ENCODE measurements at regions not wholly inside any gene's neighbourhood (a gene's known extent, or its start where the extent isn't known, plus 50 kb on each side); places are given as distances from the start of the nearest gene placed in this dataset.

DNA sequence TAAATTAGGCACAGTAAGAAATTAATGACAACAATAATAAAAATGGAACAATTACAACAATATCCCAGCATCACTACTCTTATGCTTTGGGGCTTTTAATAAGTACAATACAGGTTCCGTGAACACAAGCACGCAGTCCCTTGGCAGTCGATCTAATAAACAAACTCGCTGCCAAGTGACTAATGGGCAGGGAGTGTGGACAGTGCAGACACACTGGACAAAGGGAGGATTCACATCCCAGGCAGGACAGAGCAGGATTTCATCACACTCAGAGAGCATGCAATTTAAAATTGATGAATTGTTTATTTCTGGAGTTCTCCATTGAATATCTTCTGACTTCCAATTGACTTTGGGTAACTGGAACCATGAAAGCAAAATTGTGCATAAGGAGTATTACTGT lies 524.1 kb upstream of the CFAP20DC start:
- no peak overlapping the region for H3K4me3 Mint-ChIP-seq (ENCODE audit: unreplicated experiment)
- H3K4me2 ChIP-seq (ENCODE audit: low read length) = no peak overlapping the region

DNA sequence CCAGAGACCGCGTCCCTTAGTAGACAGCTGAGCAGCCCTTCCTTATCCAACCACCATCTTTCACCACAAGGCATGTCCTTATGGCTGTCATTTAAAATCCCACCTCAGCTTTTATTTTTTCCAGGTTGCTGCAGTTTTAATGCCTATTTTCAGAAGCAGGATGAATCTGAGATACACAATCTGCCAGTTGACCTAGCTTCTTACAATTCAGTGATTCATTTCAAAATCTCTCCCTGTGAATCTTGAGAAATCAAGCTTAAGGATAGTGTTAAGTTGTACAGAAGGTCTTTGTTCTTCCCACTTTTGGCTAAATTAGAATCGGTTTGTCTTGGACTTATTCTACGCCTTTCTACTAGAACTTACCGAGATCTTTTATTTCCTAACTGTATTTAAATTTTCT lies 522.3 kb upstream of the CFAP20DC start:
- H3K9me3 Mint-ChIP-seq (ENCODE audit: unreplicated experiment) = peaks cover 4% of the 10 kb centered on the region

More for the DNA sequence above, 524.1 kb upstream of the CFAP20DC start:
- no peak overlapping the region for H2AFZ ChIP-seq (ENCODE audit: low read depth, low read length)
- H3K27me3 ChIP-seq (ENCODE audit: insufficient read depth, low read length) = peaks cover 2% of the 10 kb centered on the region
- H3K79me2 ChIP-seq (ENCODE audit: insufficient read depth, low read length) = no peaks in the 10 kb centered on the region
- FAIRE-seq (no peak), DNase-seq (ENCODE audit: low read depth) (peak; percentile 82)
- no peaks in the 10 kb centered on the region for H3K36me3 ChIP-seq (ENCODE audit: insufficient read depth, low read length)
- H3K9ac ChIP-seq (ENCODE audit: low read length) = no peak overlapping the region
- H3K9me3 ChIP-seq (ENCODE audit: insufficient read depth, low read depth, low read length) = no peaks in the 10 kb centered on the region
- TF ChIP-seq, protein P1, sequence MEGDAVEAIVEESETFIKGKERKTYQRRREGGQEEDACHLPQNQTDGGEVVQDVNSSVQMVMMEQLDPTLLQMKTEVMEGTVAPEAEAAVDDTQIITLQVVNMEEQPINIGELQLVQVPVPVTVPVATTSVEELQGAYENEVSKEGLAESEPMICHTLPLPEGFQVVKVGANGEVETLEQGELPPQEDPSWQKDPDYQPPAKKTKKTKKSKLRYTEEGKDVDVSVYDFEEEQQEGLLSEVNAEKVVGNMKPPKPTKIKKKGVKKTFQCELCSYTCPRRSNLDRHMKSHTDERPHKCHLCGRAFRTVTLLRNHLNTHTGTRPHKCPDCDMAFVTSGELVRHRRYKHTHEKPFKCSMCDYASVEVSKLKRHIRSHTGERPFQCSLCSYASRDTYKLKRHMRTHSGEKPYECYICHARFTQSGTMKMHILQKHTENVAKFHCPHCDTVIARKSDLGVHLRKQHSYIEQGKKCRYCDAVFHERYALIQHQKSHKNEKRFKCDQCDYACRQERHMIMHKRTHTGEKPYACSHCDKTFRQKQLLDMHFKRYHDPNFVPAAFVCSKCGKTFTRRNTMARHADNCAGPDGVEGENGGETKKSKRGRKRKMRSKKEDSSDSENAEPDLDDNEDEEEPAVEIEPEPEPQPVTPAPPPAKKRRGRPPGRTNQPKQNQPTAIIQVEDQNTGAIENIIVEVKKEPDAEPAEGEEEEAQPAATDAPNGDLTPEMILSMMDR (IDR thresholded peaks at IDR 0.05; ENCODE audit: insufficient read depth, low read depth, low read length) = no peak
- no peak for TF ChIP-seq EZH2 (IDR thresholded peaks at IDR 0.05; ENCODE audit: insufficient read depth, low read length)
- peaks cover 4% of the 10 kb centered on the region for H3K9me3 Mint-ChIP-seq (ENCODE audit: unreplicated experiment)
- no peaks in the 10 kb centered on the region for H4K20me1 ChIP-seq (ENCODE audit: insufficient read depth, low read length)
- H3K4me1 Mint-ChIP-seq (ENCODE audit: low read depth, unreplicated experiment) = no peaks in the 10 kb centered on the region
- H3K27me3 Mint-ChIP-seq (ENCODE audit: low read depth, unreplicated experiment) = peaks cover 12% of the 10 kb centered on the region
- no peak overlapping the region for H3K27ac ChIP-seq (ENCODE audit: low read depth, low read length)
- no peak overlapping the region for H3K4me3 ChIP-seq (ENCODE audit: insufficient read depth, low read depth, low read length)
- H3K36me3 Mint-ChIP-seq (ENCODE audit: low read depth, unreplicated experiment) = no peaks in the 10 kb centered on the region
- H3K4me1 ChIP-seq (ENCODE audit: insufficient read depth, low read length) = no peaks in the 10 kb centered on the region
- H3K27ac Mint-ChIP-seq (ENCODE audit: unreplicated experiment) = no peak overlapping the region

DNA sequence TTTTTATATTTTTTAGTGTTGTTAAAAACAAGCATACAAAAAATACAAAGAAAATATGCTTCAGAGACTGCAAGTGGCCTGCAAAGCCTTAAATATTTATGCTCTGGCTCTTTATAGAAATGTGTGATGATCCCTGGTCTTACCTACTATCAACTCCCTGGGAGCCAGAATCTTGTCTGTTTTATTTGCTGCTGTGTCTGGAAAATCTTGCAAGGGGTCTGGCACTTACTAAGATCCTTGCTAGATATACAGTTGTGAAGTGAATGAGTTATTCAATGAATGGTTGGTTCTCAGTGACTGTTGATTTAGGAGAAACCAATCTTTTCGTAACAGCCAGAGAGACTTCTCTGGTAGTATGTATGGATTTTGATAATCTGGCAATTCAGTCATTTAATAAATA lies 521.0 kb upstream of the CFAP20DC start:
- Histone ChIP-seq H3K36me3 (ENCODE audit: insufficient read depth, low read length) (no peaks in the 10 kb centered on the region), H2AFZ (ENCODE audit: low read depth, low read length) (no peak overlapping the region), H3K9ac (ENCODE audit: low read length) (no peak overlapping the region), H4K20me1 (ENCODE audit: insufficient read depth, low read length) (no peaks in the 10 kb centered on the region), H3K79me2 (ENCODE audit: insufficient read depth, low read length) (no peaks in the 10 kb centered on the region), H3K27me3 (ENCODE audit: insufficient read depth, low read length) (peaks cover 4% of the 10 kb centered on the region), H3K4me2 (ENCODE audit: low read length) (no peak overlapping the region), H3K9me3 (ENCODE audit: insufficient read depth, low read depth, low read length) (no peaks in the 10 kb centered on the region), H3K27ac (ENCODE audit: low read depth, low read length) (no peak overlapping the region), H3K4me3 (ENCODE audit: insufficient read depth, low read depth, low read length) (no peak overlapping the region), H3K4me1 (ENCODE audit: insufficient read depth, low read length) (no peaks in the 10 kb centered on the region)
- H3K9me3 Mint-ChIP-seq (ENCODE audit: unreplicated experiment) = peaks cover 4% of the 10 kb centered on the region
- H3K4me1 Mint-ChIP-seq (ENCODE audit: low read depth, unreplicated experiment) = peaks cover 15% of the 10 kb centered on the region
- no peak for TF ChIP-seq EZH2 (IDR thresholded peaks at IDR 0.05; ENCODE audit: insufficient read depth, low read length)
- TF ChIP-seq, protein P1 (IDR thresholded peaks at IDR 0.05; ENCODE audit: insufficient read depth, low read depth, low read length) = no peak
- no peak overlapping the region for H3K4me3 Mint-ChIP-seq (ENCODE audit: unreplicated experiment)
- H3K36me3 Mint-ChIP-seq (ENCODE audit: low read depth, unreplicated experiment) = no peaks in the 10 kb centered on the region
- DNase-seq (ENCODE audit: low read depth) = no peak
- peaks cover 20% of the 10 kb centered on the region for H3K27me3 Mint-ChIP-seq (ENCODE audit: low read depth, unreplicated experiment)
- FAIRE-seq = no peak
- H3K27ac Mint-ChIP-seq (ENCODE audit: unreplicated experiment) = no peak overlapping the region

More for the DNA sequence above, 522.3 kb upstream of the CFAP20DC start:
- H3K27me3 Mint-ChIP-seq (ENCODE audit: low read depth, unreplicated experiment) = peaks cover 20% of the 10 kb centered on the region
- DNase-seq (ENCODE audit: low read depth) = no peak
- Histone ChIP-seq H3K4me2 (ENCODE audit: low read length) (no peak overlapping the region), H4K20me1 (ENCODE audit: insufficient read depth, low read length) (no peaks in the 10 kb centered on the region), H3K79me2 (ENCODE audit: insufficient read depth, low read length) (no peaks in the 10 kb centered on the region), H3K36me3 (ENCODE audit: insufficient read depth, low read length) (no peaks in the 10 kb centered on the region), H2AFZ (ENCODE audit: low read depth, low read length) (no peak overlapping the region), H3K4me1 (ENCODE audit: insufficient read depth, low read length) (no peaks in the 10 kb centered on the region), H3K4me3 (ENCODE audit: insufficient read depth, low read depth, low read length) (no peak overlapping the region), H3K27ac (ENCODE audit: low read depth, low read length) (no peak overlapping the region), H3K27me3 (ENCODE audit: insufficient read depth, low read length) (peaks cover 4% of the 10 kb centered on the region), H3K9me3 (ENCODE audit: insufficient read depth, low read depth, low read length) (no peaks in the 10 kb centered on the region), H3K9ac (ENCODE audit: low read length) (no peak overlapping the region)
- no peak for TF ChIP-seq EZH2 (IDR thresholded peaks at IDR 0.05; ENCODE audit: insufficient read depth, low read length)
- TF ChIP-seq, protein P1 (IDR thresholded peaks at IDR 0.05; ENCODE audit: insufficient read depth, low read depth, low read length) = no peak
- no peak overlapping the region for H3K27ac Mint-ChIP-seq (ENCODE audit: unreplicated experiment)
- peaks cover 6% of the 10 kb centered on the region for H3K4me1 Mint-ChIP-seq (ENCODE audit: low read depth, unreplicated experiment)
- FAIRE-seq = peak; percentile 62
- H3K4me3 Mint-ChIP-seq (ENCODE audit: unreplicated experiment) = no peak overlapping the region
- H3K36me3 Mint-ChIP-seq (ENCODE audit: low read depth, unreplicated experiment) = no peaks in the 10 kb centered on the region
